Mucosa of rectum (tissue), 2 donors: ENCODE measurements at regions not wholly inside any gene's neighbourhood (a gene's known extent, or its start where the extent isn't known, plus 50 kb on each side); places are given as distances from the start of the nearest gene placed in this dataset.

Source experiments
- H3K27ac ChIP-seq, 2 donors: one replicate each; pipeline ENCODE4 v1.7.0; 2013; ENCODE audit warnings: inconsistent platforms in 2 of 2, low read depth in 2 of 2, low read length in 2 of 2
- H3K27me3 ChIP-seq, 2 donors: one replicate each; pipeline ENCODE4 v1.7.0; 2013; ENCODE audit warnings: low read length in 2 of 2; ENCODE audit not compliant: control insufficient read depth in 2 of 2, insufficient read depth in 2 of 2
- H3K36me3 ChIP-seq, 2 donors: one replicate each; pipeline ENCODE4 v1.7.0; 2013; ENCODE audit warnings: low read length in 2 of 2; ENCODE audit not compliant: control insufficient read depth in 2 of 2, insufficient read depth in 2 of 2
- H3K4me1 ChIP-seq, 2 donors: one replicate each; pipeline ENCODE4 v1.7.0; 2013; ENCODE audit warnings: low read length in 2 of 2, mild to moderate bottlenecking in 1 of 2; ENCODE audit not compliant: control insufficient read depth in 2 of 2, insufficient read depth in 2 of 2
- H3K4me3 ChIP-seq, 2 donors: one replicate each; pipeline ENCODE4 v1.7.0; 2013; ENCODE audit warnings: low read length in 2 of 2
- H3K9ac ChIP-seq, 2 donors: one replicate each; pipeline ENCODE4 v1.7.0; 2013; ENCODE audit warnings: low read length in 2 of 2, low read depth in 1 of 2, mild to moderate bottlenecking in 1 of 2
- H3K9me3 ChIP-seq, 2 donors: one replicate each; pipeline ENCODE4 v1.7.0; 2013; ENCODE audit warnings: low read length in 2 of 2; ENCODE audit not compliant: control insufficient read depth in 2 of 2
- donor health status: healthy.
- donor health status: Normal muscosa, but diverticular disease.

- Histone ChIP-seq H3K4me3 (no peak overlapping the region), H3K36me3 (no peaks in the 10 kb centered on the region), H3K27ac (no peak overlapping the region), H3K27me3 (no peaks in the 10 kb centered on the region), H3K9ac (no peak overlapping the region), H3K4me1 (no peaks in the 10 kb centered on the region), H3K9me3 (no peaks in the 10 kb centered on the region)
Observed at GRCh38 chr2:19426941-19427340, 68.5 kb upstream of the OSR1 start.

- H3K27ac ChIP-seq: no peak overlapping the region
- no peak overlapping the region for H3K9ac ChIP-seq
- H3K4me1 ChIP-seq: no peaks in the 10 kb centered on the region
- H3K36me3 ChIP-seq: no peaks in the 10 kb centered on the region
- H3K9me3 ChIP-seq: no peaks in the 10 kb centered on the region
- no peak overlapping the region for H3K4me3 ChIP-seq
- no peaks in the 10 kb centered on the region for H3K27me3 ChIP-seq
Observed at GRCh38 chr2:19426144-19426543, 67.7 kb upstream of the OSR1 start.

GRCh38 chr2:19425419-19425818 is 67.0 kb upstream of the OSR1 start:
- Histone ChIP-seq H3K4me1 (no peaks in the 10 kb centered on the region), H3K9ac (no peak overlapping the region), H3K9me3 (no peaks in the 10 kb centered on the region), H3K27ac (no peak overlapping the region), H3K36me3 (no peaks in the 10 kb centered on the region), H3K27me3 (no peaks in the 10 kb centered on the region), H3K4me3 (no peak overlapping the region)

- no peaks in the 10 kb centered on the region for H3K36me3 ChIP-seq
- no peaks in the 10 kb centered on the region for H3K27me3 ChIP-seq
- H3K4me3 ChIP-seq: no peak overlapping the region
- no peak overlapping the region for H3K27ac ChIP-seq
- no peaks in the 10 kb centered on the region for H3K4me1 ChIP-seq
- H3K9me3 ChIP-seq: no peaks in the 10 kb centered on the region
- H3K9ac ChIP-seq: no peak overlapping the region
Observed at GRCh38 chr2:19419211-19419880, 60.9 kb upstream of the OSR1 start.

- Histone ChIP-seq H3K4me3 (no peak overlapping the region), H3K4me1 (no peaks in the 10 kb centered on the region), H3K36me3 (no peaks in the 10 kb centered on the region), H3K9me3 (no peaks in the 10 kb centered on the region), H3K27me3 (no peaks in the 10 kb centered on the region), H3K9ac (no peak overlapping the region), H3K27ac (no peak overlapping the region)
Observed at GRCh38 chr2:19416784-19417684, 58.6 kb upstream of the OSR1 start.

GRCh38 chr2:19416083-19416482 is 57.7 kb upstream of the OSR1 start:
- no peaks in the 10 kb centered on the region for H3K27me3 ChIP-seq
- H3K9ac ChIP-seq: no peak overlapping the region
- no peak overlapping the region for H3K4me3 ChIP-seq
- no peaks in the 10 kb centered on the region for H3K36me3 ChIP-seq
- no peaks in the 10 kb centered on the region for H3K9me3 ChIP-seq
- no peak overlapping the region for H3K27ac ChIP-seq
- H3K4me1 ChIP-seq: no peaks in the 10 kb centered on the region

GRCh38 chr2:19409046-19409445 is 50.6 kb upstream of the OSR1 start:
- no peak overlapping the region for H3K27ac ChIP-seq
- H3K36me3 ChIP-seq: no peaks in the 10 kb centered on the region

GRCh38 chr2:19408592-19408991 is 50.2 kb upstream of the OSR1 start:
- no peak overlapping the region for H3K4me3 ChIP-seq
- no peak overlapping the region for H3K27ac ChIP-seq
- H3K27me3 ChIP-seq: no peaks in the 10 kb centered on the region
- no peaks in the 10 kb centered on the region for H3K36me3 ChIP-seq
- no peak overlapping the region for H3K9ac ChIP-seq
- no peaks in the 10 kb centered on the region for H3K9me3 ChIP-seq
- H3K4me1 ChIP-seq: no peaks in the 10 kb centered on the region

More at GRCh38 chr2:19409046-19409445, 50.6 kb upstream of the OSR1 start:
- H3K4me1 ChIP-seq: no peaks in the 10 kb centered on the region
- H3K4me3 ChIP-seq: no peak overlapping the region
- H3K27me3 ChIP-seq: no peaks in the 10 kb centered on the region
- no peak overlapping the region for H3K9ac ChIP-seq
- no peaks in the 10 kb centered on the region for H3K9me3 ChIP-seq
